AG09319 (cell line): ENCODE measurements at regions not wholly inside any gene's neighbourhood (a gene's known extent, or its start where the extent isn't known, plus 50 kb on each side); places are given as distances from the start of the nearest gene placed in this dataset.

Source experiments
- DNase-seq: peaks from one replicate; pipeline ENCODE4 v3.0.0-alpha.2; 2010; ENCODE audit warnings: low read depth; ENCODE audit errors: extremely low read depth
- TF ChIP-seq, protein P1 (sequence below): IDR thresholded peaks from 2 replicates; pipeline ENCODE4 v1.5.1; 2011; ENCODE audit warnings: low read depth, mild to moderate bottlenecking, inconsistent platforms, low read length, moderate library complexity

DNA sequence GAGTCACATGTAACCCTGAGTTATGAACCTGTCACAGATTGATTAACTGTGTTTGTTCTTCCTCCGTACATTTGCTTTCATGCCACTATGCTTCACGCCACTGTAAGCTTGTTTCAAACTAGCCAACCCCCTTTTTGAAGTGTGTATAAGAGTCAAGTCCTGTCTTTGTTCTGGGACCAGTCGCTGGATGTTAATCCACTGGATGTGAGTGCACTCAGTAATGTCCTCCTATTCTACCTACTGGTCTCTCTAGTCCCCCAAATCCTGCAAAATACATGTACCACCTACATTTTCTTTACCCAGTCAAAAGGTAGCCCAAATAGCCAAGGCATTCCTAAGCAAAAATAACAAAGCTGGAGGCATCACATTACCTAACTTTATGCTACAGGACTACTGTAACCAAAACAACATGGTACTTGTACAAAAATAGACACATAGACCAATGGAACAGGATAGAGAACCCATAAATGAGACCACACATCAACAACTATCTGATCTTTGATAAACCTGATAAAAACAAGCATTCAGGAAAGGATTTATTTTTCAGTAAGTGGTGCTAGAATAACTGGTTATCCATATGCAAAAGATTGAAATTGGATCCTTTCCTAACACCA, 1139.1 kb upstream of the SEMA6A start:
- DNase-seq, result no peak
- TF ChIP-seq, protein P1, sequence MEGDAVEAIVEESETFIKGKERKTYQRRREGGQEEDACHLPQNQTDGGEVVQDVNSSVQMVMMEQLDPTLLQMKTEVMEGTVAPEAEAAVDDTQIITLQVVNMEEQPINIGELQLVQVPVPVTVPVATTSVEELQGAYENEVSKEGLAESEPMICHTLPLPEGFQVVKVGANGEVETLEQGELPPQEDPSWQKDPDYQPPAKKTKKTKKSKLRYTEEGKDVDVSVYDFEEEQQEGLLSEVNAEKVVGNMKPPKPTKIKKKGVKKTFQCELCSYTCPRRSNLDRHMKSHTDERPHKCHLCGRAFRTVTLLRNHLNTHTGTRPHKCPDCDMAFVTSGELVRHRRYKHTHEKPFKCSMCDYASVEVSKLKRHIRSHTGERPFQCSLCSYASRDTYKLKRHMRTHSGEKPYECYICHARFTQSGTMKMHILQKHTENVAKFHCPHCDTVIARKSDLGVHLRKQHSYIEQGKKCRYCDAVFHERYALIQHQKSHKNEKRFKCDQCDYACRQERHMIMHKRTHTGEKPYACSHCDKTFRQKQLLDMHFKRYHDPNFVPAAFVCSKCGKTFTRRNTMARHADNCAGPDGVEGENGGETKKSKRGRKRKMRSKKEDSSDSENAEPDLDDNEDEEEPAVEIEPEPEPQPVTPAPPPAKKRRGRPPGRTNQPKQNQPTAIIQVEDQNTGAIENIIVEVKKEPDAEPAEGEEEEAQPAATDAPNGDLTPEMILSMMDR, result no peak

DNA sequence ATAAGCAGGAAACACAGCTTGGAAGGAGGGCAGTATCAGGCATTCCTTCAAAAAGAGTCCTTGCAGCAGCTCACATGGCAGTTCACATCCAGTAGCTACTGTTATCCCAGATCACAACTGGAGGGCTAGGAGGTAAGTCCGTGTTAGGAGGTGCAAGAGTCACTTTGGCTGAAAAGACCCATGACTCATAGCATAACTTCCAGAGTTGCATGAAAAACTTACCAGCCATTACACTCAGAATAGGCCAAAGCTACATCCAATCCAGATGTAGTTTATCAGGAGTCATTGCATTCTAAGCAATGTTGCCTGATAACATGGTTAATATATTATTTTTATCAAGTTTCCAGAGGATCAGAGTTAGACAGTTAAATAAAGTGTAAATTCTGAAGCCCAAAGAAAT, 1126.4 kb upstream of the SEMA6A start:
- TF ChIP-seq, protein P1, result no peak
- DNase-seq, result no peak

DNA sequence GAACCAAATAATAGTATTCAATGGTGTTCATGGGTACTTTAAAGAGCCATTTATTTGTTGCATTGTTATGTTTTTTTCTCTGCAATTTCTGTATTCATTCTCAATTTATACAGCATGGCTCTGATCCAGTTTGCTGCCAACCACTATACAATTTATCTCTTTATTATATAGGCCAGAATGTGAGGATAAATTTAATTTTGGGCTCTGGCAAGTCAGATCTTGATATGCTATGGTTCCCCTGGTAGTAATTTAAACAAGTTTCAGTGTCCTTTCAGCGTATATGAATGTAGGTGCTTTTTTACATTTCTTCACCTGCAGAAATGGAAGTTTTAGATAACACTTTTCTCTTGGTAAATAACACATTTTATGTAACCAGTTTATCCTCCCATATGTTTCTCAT, 1118.0 kb upstream of the SEMA6A start:
- DNase-seq, result no peak
- TF ChIP-seq, protein P1, result no peak

DNA sequence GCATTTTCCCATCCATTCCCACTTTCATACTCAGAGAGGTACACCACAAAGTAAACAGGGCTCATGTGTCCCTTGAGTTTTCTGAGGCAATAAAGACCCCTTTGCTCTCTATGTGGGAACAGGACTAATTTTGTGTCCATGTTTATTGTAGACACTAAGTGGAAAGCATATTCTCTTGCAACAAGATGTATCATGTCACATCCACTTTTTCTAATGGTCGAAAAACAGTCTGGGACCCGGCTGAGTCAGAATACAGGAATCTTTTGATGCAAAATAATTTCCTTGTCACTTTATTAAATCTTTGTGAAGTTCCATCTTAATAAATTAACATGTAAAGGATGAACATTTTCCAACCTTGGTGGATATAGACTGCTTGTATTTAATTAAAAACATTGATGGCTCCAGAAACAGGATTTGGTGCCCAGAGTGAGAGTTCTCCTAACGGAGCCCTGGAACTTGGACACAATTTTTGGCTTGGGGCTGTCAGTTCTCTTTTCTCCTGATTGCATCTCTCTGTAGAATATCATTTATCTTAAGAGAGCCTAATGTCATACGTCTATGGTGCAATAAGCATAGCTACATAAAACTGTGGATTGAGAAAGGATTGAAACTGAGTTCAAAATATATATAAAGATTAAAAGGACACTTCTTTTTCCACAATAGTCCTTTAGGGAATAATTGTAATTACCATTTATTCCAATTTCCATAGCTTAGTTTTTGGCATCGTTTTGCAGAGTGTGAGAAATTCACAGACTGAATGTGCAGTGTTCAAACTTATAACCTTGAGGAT, 1116.7 kb upstream of the SEMA6A start:
- no peak for DNase-seq
- TF ChIP-seq, protein P1, result no peak

DNA sequence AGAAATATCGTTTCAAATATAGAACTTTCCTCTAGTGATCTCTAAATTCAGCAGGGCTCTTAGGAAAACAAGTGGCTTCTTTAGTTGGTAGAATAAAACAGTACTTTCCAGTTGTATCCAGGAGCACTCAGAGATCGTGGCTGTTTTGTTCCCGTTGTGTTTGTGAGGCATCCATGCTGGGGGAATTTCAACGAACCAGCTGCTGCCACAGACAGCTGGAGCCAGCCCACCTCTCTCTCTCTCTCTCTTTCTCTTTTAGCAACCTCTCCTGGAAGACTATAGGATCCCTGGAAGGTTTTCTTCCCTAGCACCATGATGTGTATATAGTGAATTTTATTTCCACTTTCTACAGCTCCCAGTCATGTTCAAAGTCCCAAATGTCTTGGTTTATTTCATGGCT, 1116.0 kb upstream of the SEMA6A start:
- TF ChIP-seq, protein P1, result no peak
- no peak for DNase-seq

DNA sequence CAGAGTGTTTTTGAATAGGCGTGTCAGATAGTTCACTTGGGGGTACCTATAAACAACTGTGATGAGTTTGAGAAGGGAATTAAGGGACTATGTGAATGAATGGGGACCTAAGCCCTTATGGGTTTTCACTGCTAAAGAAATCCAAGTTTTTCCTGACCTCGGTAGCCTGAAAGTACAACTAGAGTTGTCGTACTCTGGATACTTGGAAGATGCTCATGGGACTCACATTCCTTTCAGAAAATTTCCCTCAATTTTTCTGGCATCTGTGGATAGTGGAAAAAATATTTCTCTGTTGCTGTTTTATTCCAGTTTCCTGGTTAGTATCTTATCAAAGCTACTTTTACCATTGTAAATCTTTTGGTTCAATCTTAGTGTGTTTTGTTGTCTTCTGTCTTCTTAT, 1112.3 kb upstream of the SEMA6A start:
- TF ChIP-seq, protein P1, result no peak
- DNase-seq, result no peak

DNA sequence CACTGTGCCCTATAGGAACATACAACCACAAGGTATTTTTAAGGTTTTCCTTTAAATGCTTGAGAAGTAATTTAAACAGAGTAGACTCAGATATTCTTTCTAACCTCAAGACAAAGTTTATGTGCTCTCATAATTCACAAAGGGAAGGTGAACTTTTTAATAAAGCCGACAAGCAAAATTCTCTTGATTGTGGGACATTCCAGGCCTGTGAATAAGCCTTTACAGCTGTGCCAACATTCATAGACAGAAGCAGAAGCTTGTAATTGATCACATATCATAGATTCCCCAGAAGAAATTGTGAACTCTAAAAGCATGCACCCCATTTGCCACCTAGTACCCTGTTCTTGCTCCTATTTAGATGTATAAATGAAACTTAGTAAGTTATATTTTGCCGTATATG, 1107.8 kb upstream of the SEMA6A start:
- TF ChIP-seq, protein P1, result no peak
- no peak for DNase-seq
